ENCODE measurements at regions not wholly inside any gene's neighbourhood (a gene's known extent, or its start where the extent isn't known, plus 50 kb on each side); places are given as distances from the start of the nearest gene placed in this dataset.

- TF ChIP-seq CTCF (IDR thresholded peaks at IDR 0.05), result no peak
- no peak for TF ChIP-seq GABPA (IDR thresholded peaks at IDR 0.05; ENCODE audit: low read depth)
- TF ChIP-seq MXI1 (IDR thresholded peaks at IDR 0.05; ENCODE audit: low read depth, low read length), result no peak
- no peak for TF ChIP-seq USF1 (IDR thresholded peaks at IDR 0.05; ENCODE audit: borderline replicate concordance, low read depth)
- no peak for TF ChIP-seq TAF1 (IDR thresholded peaks at IDR 0.05; ENCODE audit: borderline replicate concordance, low read depth, low read length)
- TF ChIP-seq RAD21 (IDR thresholded peaks at IDR 0.05; ENCODE audit: low read length), result no peak
- no peak for TF ChIP-seq MAX (IDR thresholded peaks at IDR 0.05; ENCODE audit: low read depth)
- TF ChIP-seq FOXJ3 (CRISPR knock-in tag; IDR thresholded peaks at IDR 0.05), result no peak
Observed at GRCh38 chr12:130080205-130080604, 82.1 kb upstream of the FZD10 start (continued).

- no peak overlapping the region for H3K4me3 ChIP-seq (ENCODE audit: low read depth in 2 of 2, low read length in 1 of 2)
- WGBS (ENCODE audit: low lambda C conversion rate), result 54% methylated on average over 13 of the region's 13 CpGs
- no peaks in the 10 kb centered on the region for H3K79me2 ChIP-seq (ENCODE audit: insufficient read depth)
- no peaks in the 10 kb centered on the region for H3F3A ChIP-seq (replicated peaks; ENCODE audit: insufficient read depth)
- no peak for DNase-seq
- H3K27me3 ChIP-seq (ENCODE audit: insufficient read depth), result no peaks in the 10 kb centered on the region
- H2AFZ ChIP-seq (ENCODE audit: low read depth), result no peak overlapping the region
- H3K4me2 ChIP-seq, result no peak overlapping the region
- no peak overlapping the region for H3K27ac ChIP-seq (ENCODE audit: low read depth in 2 of 2, low read length in 1 of 2)
- H4K20me1 ChIP-seq (ENCODE audit: insufficient read depth), result no peaks in the 10 kb centered on the region
- H3K9ac ChIP-seq, result no peak overlapping the region
- H3K36me3 ChIP-seq (replicated peaks in 1 of 2; ENCODE audit: control insufficient read depth in 1 of 2, insufficient read depth in 2 of 2, low read length in 1 of 2), result no peaks in the 10 kb centered on the region
- peaks cover 0 to 2% of the 10 kb centered on the region in 2 experiments; a peak in 1 of 4 replicates for H3K4me1 ChIP-seq (ENCODE audit: control insufficient read depth in 1 of 2, insufficient read depth in 2 of 2, low read depth in 1 of 2, low read length in 1 of 2)
- H3K9me3 ChIP-seq, result no peaks in the 10 kb centered on the region
- no peak for TF ChIP-seq TEAD4 (IDR thresholded peaks at IDR 0.05; ENCODE audit: borderline replicate concordance, insufficient read depth)
- TF ChIP-seq TAF1 (IDR thresholded peaks at IDR 0.05; ENCODE audit: borderline replicate concordance, low read depth, low read length), result no peak
- no peak for TF ChIP-seq GABPA (IDR thresholded peaks at IDR 0.05; ENCODE audit: low read depth)
- ChIA-PET CTCF (interaction anchor here (0.8 to 1.8 kb wide), 3 partner anchors 34 to 67 kb away, joined by 3 to 8 read pairs (median 3); no protein-coding TSS in a partner anchor), POLR2A (no interaction called here)
- no peaks in the 10 kb centered on the region for H3K9me2 ChIP-seq
Observed at GRCh38 chr12:130081117-130081805, 81.0 kb upstream of the FZD10 start.

- 19% methylated on average over 6 of the region's 6 CpGs for WGBS (ENCODE audit: low lambda C conversion rate)
- no peak for TF ChIP-seq FOSL2 (IDR thresholded peaks at IDR 0.05; ENCODE audit: borderline replicate concordance, low read depth)
- no peak for TF ChIP-seq SIN3A (IDR thresholded peaks at IDR 0.05; ENCODE audit: borderline replicate concordance, low read depth, low read length)
- TF ChIP-seq MXI1 (IDR thresholded peaks at IDR 0.05; ENCODE audit: low read depth, low read length), result no peak
- no peak for TF ChIP-seq REST (IDR thresholded peaks at IDR 0.05; ENCODE audit: low read depth, low read length)
- no peak for TF ChIP-seq USF2 (IDR thresholded peaks at IDR 0.05; ENCODE audit: borderline replicate concordance, low read depth, low read length)
- no peak for TF ChIP-seq RXRA (IDR thresholded peaks at IDR 0.05; ENCODE audit: borderline replicate concordance, low read depth)
- no peak for TF ChIP-seq ELF1 (IDR thresholded peaks at IDR 0.05)
- no peak for TF ChIP-seq FOXJ3 (CRISPR knock-in tag; IDR thresholded peaks at IDR 0.05)
- TF ChIP-seq POLR2AphosphoS5 (IDR thresholded peaks at IDR 0.05; ENCODE audit: low read depth, low read length), result no peak
Observed at GRCh38 chr12:130083002-130083401, 79.3 kb upstream of the FZD10 start.

More at GRCh38 chr12:130083002-130083401, 79.3 kb upstream of the FZD10 start:
- Histone ChIP-seq H3K79me2 (ENCODE audit: insufficient read depth) (no peaks in the 10 kb centered on the region), H3K4me3 (ENCODE audit: low read depth in 2 of 2, low read length in 1 of 2) (no peak overlapping the region), H4K20me1 (ENCODE audit: insufficient read depth) (no peaks in the 10 kb centered on the region), H3F3A (replicated peaks; ENCODE audit: insufficient read depth) (no peaks in the 10 kb centered on the region), H2AFZ (ENCODE audit: low read depth) (no peak overlapping the region), H3K9me2 (no peaks in the 10 kb centered on the region), H3K4me1 (ENCODE audit: control insufficient read depth in 1 of 2, insufficient read depth in 2 of 2, low read depth in 1 of 2, low read length in 1 of 2) (peaks cover 0 to 2% of the 10 kb centered on the region in 2 experiments; a peak in 1 of 4 replicates), H3K9me3 (no peaks in the 10 kb centered on the region), H3K36me3 (replicated peaks in 1 of 2; ENCODE audit: control insufficient read depth in 1 of 2, insufficient read depth in 2 of 2, low read length in 1 of 2) (no peaks in the 10 kb centered on the region), H3K9ac (no peak overlapping the region), H3K4me2 (no peak overlapping the region), H3K27me3 (ENCODE audit: insufficient read depth) (no peaks in the 10 kb centered on the region), H3K27ac (ENCODE audit: low read depth in 2 of 2, low read length in 1 of 2) (no peak overlapping the region)
- ChIA-PET POLR2A (no interaction called here), CTCF (no interaction called here)
- DNase-seq, result no peak

All from SK-N-SH (cell line).